SK-N-MC (cell line): ENCODE measurements at regions not wholly inside any gene's neighbourhood (a gene's known extent, or its start where the extent isn't known, plus 50 kb on each side); places are given as distances from the start of the nearest gene placed in this dataset.

Experiments
- DNase-seq: peaks from one replicate; pipeline ENCODE4 v3.0.0-alpha.2; 2011; ENCODE audit warnings: low read depth, low spot score
- H3K27ac ChIP-seq: fragments of 200-600 bp; sonication (generic); 2 replicates; pipeline ENCODE4 v1.5.1; 2016; ENCODE audit warnings: mixed run types
- H3K36me3 ChIP-seq: fragments of 200-600 bp; sonication (generic); 2 replicates; pipeline ENCODE4 v1.6.1; 2017; ENCODE audit warnings: antibody characterized with exemption, low read length, mixed read lengths; ENCODE audit not compliant: insufficient read depth
- H3K4me3 ChIP-seq: fragments of 200-600 bp; sonication (generic); 2 replicates; pipeline ENCODE4 v1.5.1; 2016
- H3K9ac ChIP-seq: fragments of 200-600 bp; sonication (generic); 2 replicates; pipeline ENCODE4 v1.8.0; 2017; ENCODE audit warnings: mixed run types, mixed read lengths; ENCODE audit not compliant: insufficient read length
- H3K9me3 ChIP-seq: fragments of 200-600 bp; sonication (generic); 2 replicates; pipeline ENCODE4 v1.6.1; 2017; ENCODE audit warnings: low read depth, mild to moderate bottlenecking, antibody characterized with exemption, low read length, moderate library complexity, mixed read lengths
- EZH2 ChIP-seq: fragments of 200-600 bp; sonication (generic); IDR thresholded peaks from one replicate; pipeline ENCODE4 v1.6.1; 2017; ENCODE audit warnings: antibody characterized with exemption
- FOXP2 ChIP-seq: optimal IDR thresholded peaks from 2 replicates; pipeline ENCODE3; 2011; ENCODE audit warnings: mild to moderate bottlenecking, moderate library complexity; ENCODE audit not compliant: insufficient read depth; ENCODE audit errors: extremely low read length, control extremely low read depth
- POLR2AphosphoS5 ChIP-seq: IDR thresholded peaks from 2 replicates; pipeline ENCODE4 v1.6.1; 2012; ENCODE audit warnings: mild to moderate bottlenecking, low read depth, low read length, borderline replicate concordance

DNA sequence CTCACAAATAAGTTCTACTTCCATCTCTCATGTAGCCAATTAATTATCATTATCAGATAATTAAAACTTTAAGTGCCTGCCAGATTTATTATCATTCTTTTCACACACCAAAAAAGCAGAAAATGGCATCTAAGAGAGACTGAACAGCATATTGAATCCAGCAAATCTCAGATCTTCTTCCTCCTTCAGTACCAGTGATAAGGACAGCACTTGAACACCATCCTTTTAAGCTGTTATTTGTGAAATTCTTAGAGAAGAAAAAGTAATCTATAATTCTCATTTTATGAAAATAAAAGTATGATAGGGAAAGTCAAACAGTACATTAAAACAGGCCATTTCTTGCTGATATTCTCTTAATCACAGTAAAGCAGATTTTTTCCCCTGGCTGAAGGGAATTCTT lies 104.5 kb downstream of the ELAPOR2 start:
- H3K4me3 ChIP-seq, result no peak overlapping the region
- H3K27ac ChIP-seq, result no peak overlapping the region
- H3K9me3 ChIP-seq, result no peaks in the 10 kb centered on the region
- TF ChIP-seq POLR2AphosphoS5, result no peak
- TF ChIP-seq FOXP2, result no peak
- no peak for TF ChIP-seq EZH2
- DNase-seq, result no peak
- H3K36me3 ChIP-seq, result no peaks in the 10 kb centered on the region
- no peak overlapping the region for H3K9ac ChIP-seq

DNA sequence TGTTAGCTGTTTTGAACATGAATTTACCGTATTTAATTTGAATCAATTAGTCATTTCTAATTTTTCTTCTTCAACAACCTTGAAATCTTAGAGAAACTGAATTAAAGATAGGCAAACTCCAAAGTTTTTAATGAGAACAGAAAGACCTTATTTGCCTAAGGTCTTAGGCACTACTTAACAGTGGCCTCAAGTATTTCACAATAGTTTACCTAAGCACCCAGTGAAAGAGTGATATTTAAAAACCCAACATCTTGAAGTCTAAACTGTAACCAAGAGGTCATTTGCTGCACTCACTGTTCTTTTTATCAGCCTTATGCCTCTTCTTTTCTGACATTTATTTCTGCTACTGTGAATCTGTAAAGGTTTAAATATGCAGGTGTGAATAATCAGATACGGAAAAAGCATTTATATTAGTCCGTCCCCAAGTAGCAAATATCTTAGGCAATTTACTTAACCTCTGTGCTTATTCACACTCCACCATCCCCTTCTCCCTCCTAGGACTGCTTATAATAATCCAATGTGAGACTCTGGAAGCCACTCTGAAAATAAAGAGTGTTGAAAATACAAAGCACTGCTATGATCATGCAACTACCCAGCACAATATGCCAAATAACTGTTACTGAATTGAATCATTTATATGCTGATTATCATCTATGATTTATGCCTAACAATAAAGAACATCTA lies 105.7 kb downstream of the ELAPOR2 start:
- Histone ChIP-seq H3K9me3 (no peaks in the 10 kb centered on the region), H3K27ac (no peak overlapping the region), H3K9ac (no peak overlapping the region), H3K4me3 (no peak overlapping the region), H3K36me3 (no peaks in the 10 kb centered on the region)
- DNase-seq, result no peak
- no peak for TF ChIP-seq POLR2AphosphoS5
- TF ChIP-seq FOXP2, result no peak
- TF ChIP-seq EZH2, result no peak

DNA sequence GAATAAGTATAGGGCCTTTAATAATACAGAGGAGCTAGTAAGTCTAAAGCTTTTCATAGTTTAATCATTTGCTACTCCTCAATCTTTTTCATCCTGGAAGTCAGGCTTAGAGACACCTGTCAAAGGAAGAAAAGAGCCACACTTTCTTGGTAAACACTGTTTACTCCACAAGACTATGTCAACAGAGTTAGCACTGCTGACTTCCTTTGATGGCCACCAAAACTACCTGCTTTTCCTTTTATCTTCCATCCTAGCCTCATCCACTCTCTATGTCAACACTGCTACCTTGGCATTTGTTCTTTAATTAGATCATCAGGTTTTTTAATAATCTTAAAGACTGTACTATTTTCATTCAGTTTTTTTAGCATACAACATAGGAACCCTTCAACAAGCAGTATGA lies 106.2 kb downstream of the ELAPOR2 start:
- TF ChIP-seq EZH2 (no peak), POLR2AphosphoS5 (no peak), FOXP2 (no peak)
- Histone ChIP-seq H3K4me3 (no peak overlapping the region), H3K27ac (no peak overlapping the region), H3K36me3 (no peaks in the 10 kb centered on the region), H3K9ac (no peak overlapping the region), H3K9me3 (no peaks in the 10 kb centered on the region)
- DNase-seq, result no peak

DNA sequence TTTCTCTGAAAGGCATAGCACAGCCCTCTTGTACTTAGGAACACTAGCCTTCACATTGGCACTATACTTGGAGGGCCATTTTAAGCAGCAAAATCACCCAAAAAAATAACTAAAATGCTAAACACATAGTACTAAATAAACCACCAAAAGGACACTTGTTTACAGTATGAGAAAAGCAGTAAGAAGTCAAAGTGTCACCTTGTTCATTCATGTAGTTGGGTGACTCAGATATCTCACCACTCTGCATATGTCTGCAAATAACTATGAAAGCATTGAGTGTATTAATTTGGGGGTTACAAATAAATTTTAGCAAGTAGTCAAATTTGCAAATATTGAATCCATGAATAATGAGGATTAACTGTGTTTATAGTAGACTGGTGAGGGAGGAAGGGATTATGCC lies 107.6 kb downstream of the ELAPOR2 start:
- H3K9me3 ChIP-seq, result no peaks in the 10 kb centered on the region
- H3K4me3 ChIP-seq, result no peak overlapping the region
- no peak overlapping the region for H3K9ac ChIP-seq
- no peaks in the 10 kb centered on the region for H3K36me3 ChIP-seq
- no peak overlapping the region for H3K27ac ChIP-seq
- no peak for DNase-seq
- TF ChIP-seq FOXP2, result no peak
- TF ChIP-seq EZH2, result no peak
- TF ChIP-seq POLR2AphosphoS5, result no peak

DNA sequence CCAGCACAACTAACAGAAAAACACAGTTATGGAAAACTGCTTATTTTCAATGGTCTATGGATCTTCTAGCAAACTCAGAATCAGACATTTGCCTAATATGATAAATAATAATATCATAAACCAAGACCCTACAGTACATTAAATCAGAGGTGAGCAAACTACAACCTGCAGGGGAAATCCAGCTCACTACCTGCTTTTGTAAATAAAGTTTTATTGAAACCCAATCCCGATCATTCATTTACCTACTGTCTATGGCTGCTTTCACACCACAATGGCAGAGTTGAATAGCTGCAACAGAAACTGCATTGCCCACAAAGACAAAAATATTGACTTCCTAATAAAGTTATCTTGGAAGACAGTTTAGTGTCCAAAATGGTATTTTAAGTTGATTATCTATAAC lies 108.5 kb downstream of the ELAPOR2 start:
- H3K36me3 ChIP-seq, result no peaks in the 10 kb centered on the region
- no peak overlapping the region for H3K27ac ChIP-seq
- no peak for DNase-seq
- no peak overlapping the region for H3K4me3 ChIP-seq
- no peak for TF ChIP-seq POLR2AphosphoS5
- TF ChIP-seq FOXP2, result no peak
- TF ChIP-seq EZH2, result no peak
- no peak overlapping the region for H3K9ac ChIP-seq
- no peaks in the 10 kb centered on the region for H3K9me3 ChIP-seq

DNA sequence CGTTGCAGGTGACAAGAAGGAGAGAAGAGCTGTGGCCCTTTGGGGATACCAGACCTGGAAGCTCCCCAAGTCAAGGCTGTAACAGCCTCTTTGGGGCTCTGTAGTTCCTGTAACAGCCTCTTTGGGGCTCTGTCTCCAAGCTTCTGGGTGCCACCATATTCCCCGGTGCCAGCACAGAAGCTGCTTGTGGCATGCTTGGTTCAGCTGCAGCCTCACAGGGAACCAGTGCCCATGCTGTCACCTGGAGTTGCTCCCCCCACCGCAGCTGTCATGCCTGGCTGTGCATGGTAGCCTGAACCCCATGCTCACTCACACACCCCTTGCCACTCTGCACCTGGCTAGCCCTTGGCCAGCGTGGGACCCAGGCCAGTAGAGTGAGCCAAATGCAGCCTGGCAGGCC lies 109.1 kb downstream of the ELAPOR2 start:
- Histone ChIP-seq H3K27ac (no peak overlapping the region), H3K36me3 (no peaks in the 10 kb centered on the region), H3K9me3 (no peaks in the 10 kb centered on the region), H3K9ac (no peak overlapping the region), H3K4me3 (no peak overlapping the region)
- TF ChIP-seq POLR2AphosphoS5, result no peak
- no peak for TF ChIP-seq EZH2
- no peak for TF ChIP-seq FOXP2
- DNase-seq, result no peak

DNA sequence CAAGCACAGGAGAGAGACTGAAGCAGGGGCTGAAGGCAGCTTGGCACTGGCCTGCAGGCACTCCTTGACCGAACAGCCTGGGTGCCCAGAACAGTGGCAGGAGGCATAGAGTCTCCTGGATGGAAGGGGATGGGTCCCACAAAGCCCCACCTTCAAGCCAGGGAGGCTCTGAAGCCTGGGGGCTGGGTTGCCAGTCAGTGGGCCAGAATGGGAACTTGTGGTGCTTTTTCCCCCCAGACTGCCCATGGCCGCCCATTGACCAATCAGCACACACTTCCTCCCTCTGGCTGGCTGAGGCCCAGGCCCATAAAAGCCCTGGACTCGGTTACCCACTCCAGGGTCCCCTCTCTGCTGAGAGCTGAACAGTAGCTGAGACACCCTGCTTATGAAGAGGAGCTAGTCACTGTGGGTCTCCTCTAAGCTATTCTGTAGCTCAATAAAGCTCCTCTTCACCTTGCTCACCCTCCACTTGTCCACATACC lies 109.6 kb downstream of the ELAPOR2 start:
- Histone ChIP-seq H3K4me3 (no peak overlapping the region), H3K27ac (no peak overlapping the region), H3K9me3 (no peaks in the 10 kb centered on the region), H3K36me3 (no peaks in the 10 kb centered on the region), H3K9ac (no peak overlapping the region)
- no peak for TF ChIP-seq POLR2AphosphoS5
- TF ChIP-seq FOXP2, result no peak
- TF ChIP-seq EZH2, result no peak
- DNase-seq, result no peak

DNA sequence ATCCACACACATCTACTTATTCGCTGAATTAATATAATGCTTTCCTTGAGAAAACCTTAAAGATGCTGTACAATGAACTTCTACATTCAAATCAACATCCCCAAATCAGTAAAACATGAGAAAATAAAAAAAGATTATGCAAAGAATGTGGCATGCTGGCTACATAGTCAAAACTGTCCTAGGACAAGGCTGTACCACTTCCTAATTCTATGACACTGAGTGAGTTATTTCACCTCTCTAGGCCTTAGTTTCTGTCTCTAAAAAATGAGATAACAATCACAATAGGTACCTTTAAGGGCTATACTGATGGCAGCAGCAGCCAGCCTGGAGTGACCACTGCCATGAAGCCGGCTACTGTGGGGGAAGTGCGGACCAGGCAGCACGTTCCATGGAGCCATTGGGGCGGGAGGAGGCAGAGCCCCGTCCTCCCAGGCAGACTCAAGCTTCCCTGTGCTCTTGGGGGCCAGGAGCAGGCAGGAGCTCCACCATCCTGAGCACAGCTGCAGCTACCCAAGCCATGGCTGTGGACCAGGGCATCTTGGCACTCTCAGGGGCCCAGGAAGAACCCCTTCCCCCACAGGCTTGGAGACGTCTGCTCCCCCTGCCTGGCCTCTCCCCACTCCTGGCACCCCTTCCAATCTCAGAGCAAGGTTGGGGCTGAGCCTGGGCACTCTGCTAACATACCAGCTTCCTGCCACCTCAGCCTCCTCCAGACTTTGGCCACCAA lies 110.2 kb downstream of the ELAPOR2 start:
- no peak for DNase-seq
- Histone ChIP-seq H3K36me3 (no peaks in the 10 kb centered on the region), H3K9me3 (no peaks in the 10 kb centered on the region), H3K4me3 (no peak overlapping the region), H3K9ac (no peak overlapping the region), H3K27ac (no peak overlapping the region)
- no peak for TF ChIP-seq FOXP2
- TF ChIP-seq POLR2AphosphoS5, result no peak
- no peak for TF ChIP-seq EZH2
